Endothelial cell of umbilical vein (primary cell): ENCODE measurements at regions not wholly inside any gene's neighbourhood (a gene's known extent, or its start where the extent isn't known, plus 50 kb on each side); places are given as distances from the start of the nearest gene placed in this dataset.

ENCODE experiments used
- BruUV-seq: library from RNA; stranded (reverse); fragments of 400-500 nt; replicated peaks from 2 replicates; lab custom pipeline; 2021; lab: Mats Ljungman, UMichigan
- CTCF ChIA-PET: fragments of 300-600, 350-600 bp; sonication (Branson Sonifier 250); formaldehyde crosslinking; loops from one replicate; lab custom pipeline; 2021; ENCODE audit warnings: antibody characterized with exemption, inconsistent platforms; lab: Charles Lee
- POLR2A ChIA-PET: fragments of 300-600, 350-600 bp; sonication (Branson Sonifier 250); formaldehyde crosslinking; loops from one replicate; lab custom pipeline; 2021; ENCODE audit warnings: antibody characterized with exemption, inconsistent platforms; lab: Charles Lee
- DNase-seq: peaks from one replicate; pipeline ENCODE4 v3.0.0-alpha.2; 2011; ENCODE audit warnings: low read depth, low spot score
- FAIRE-seq: peaks from 2 replicates; lab custom pipeline; 2011; peaks lifted over from hg19 to GRCh38; lab: Jason Lieb, UNC
- H2AFZ ChIP-seq: 2 replicates; pipeline ENCODE4 v1.6.0; 2012; ENCODE audit warnings: low read depth, low read length, control low read depth, inconsistent platforms
- H3K27ac ChIP-seq: 2 replicates; pipeline ENCODE4 v1.5.1; 2011; ENCODE audit warnings: low read depth, mild to moderate bottlenecking, control low read depth, low read length, moderate library complexity; ENCODE audit not compliant: insufficient read depth
- H3K27me3 ChIP-seq, 2 experiments: 2 replicates each; pipeline versions ENCODE4 v1.6.0 to v1.6.1; 2011; ENCODE audit warnings: low read length in 2 of 2, mixed read lengths in 1 of 2; ENCODE audit not compliant: control insufficient read depth in 2 of 2, insufficient read depth in 2 of 2
- H3K36me3 ChIP-seq, 2 experiments: 2 replicates in 1 of 2; 3 replicates in 1 of 2; pipeline ENCODE4 v1.5.1; 2011; ENCODE audit warnings: low read length in 2 of 2, mild to moderate bottlenecking in 1 of 2, moderate library complexity in 1 of 2; ENCODE audit not compliant: control insufficient read depth in 2 of 2, insufficient read depth in 2 of 2; ENCODE audit errors: extremely low read depth in 1 of 2
- H3K4me1 ChIP-seq: 3 replicates; pipeline ENCODE4 v1.5.1; 2011; ENCODE audit warnings: mild to moderate bottlenecking, low read length; ENCODE audit not compliant: control insufficient read depth, insufficient read depth; ENCODE audit errors: extremely low read depth
- H3K4me2 ChIP-seq: 2 replicates; pipeline ENCODE4 v1.6.1; 2011; ENCODE audit warnings: low read length, control low read depth, mixed read lengths; ENCODE audit not compliant: insufficient read depth
- H3K4me3 ChIP-seq, 3 experiments: fragments of 200-600 bp in 1 of 3; sonication (generic), shearing (Covaris generic) in 1 of 3; replicated peaks in 1 of 3; 2 replicates each; pipeline ENCODE4 v1.5.1; 2011 to 2016; ENCODE audit warnings: control low read depth in 3 of 3, low read length in 3 of 3, mild to moderate bottlenecking in 2 of 3, inconsistent platforms in 1 of 3, low read depth in 1 of 3, moderate library complexity in 1 of 3; ENCODE audit not compliant: insufficient read depth in 1 of 3
- H3K79me2 ChIP-seq: 2 replicates; pipeline ENCODE4 v1.6.0; 2012; ENCODE audit warnings: low read length, inconsistent platforms; ENCODE audit not compliant: control insufficient read depth, insufficient read depth
- H3K9ac ChIP-seq: replicated peaks from 2 replicates; pipeline ENCODE3; 2011; ENCODE audit warnings: low read length, control low read depth; ENCODE audit not compliant: insufficient read depth; ENCODE audit errors: extremely low read depth
- H3K9me1 ChIP-seq: replicated peaks from 3 replicates; pipeline ENCODE4 v1.6.0; 2011; ENCODE audit warnings: mild to moderate bottlenecking, low read length; ENCODE audit not compliant: control insufficient read depth, insufficient read depth; ENCODE audit errors: extremely low read depth
- H3K9me3 ChIP-seq: replicated peaks from 2 replicates; pipeline ENCODE4 v1.5.1; 2012; ENCODE audit warnings: low read length, inconsistent platforms; ENCODE audit not compliant: control insufficient read depth, insufficient read depth
- H4K20me1 ChIP-seq: replicated peaks from 2 replicates; pipeline ENCODE3; 2011; ENCODE audit warnings: mild to moderate bottlenecking, low read length; ENCODE audit not compliant: control insufficient read depth, insufficient read depth; ENCODE audit errors: extremely low read depth
- FOS ChIP-seq: IDR thresholded peaks from 2 replicates; pipeline ENCODE4 v1.6.1; 2011; ENCODE audit warnings: mild to moderate bottlenecking, low read length, moderate library complexity, borderline replicate concordance; ENCODE audit not compliant: insufficient read depth
- GATA2 ChIP-seq: IDR thresholded peaks from 2 replicates; pipeline ENCODE4 v1.7.0; 2011; ENCODE audit warnings: low read depth, mild to moderate bottlenecking, moderate library complexity, mixed read lengths, low read length; ENCODE audit not compliant: insufficient read length, insufficient read depth
- MYC ChIP-seq: IDR thresholded peaks from one replicate; pipeline ENCODE4 v1.6.1; 2011; ENCODE audit warnings: mild to moderate bottlenecking, low read depth, low read length
- POLR2A ChIP-seq: IDR thresholded peaks from 2 replicates; pipeline ENCODE4 v1.6.1; 2012; ENCODE audit warnings: low read depth, mild to moderate bottlenecking, control low read depth, low read length
- dilution Hi-C: fragments of 300-500 bp; cut with MboI; formaldehyde crosslinking; loops from one replicate; pipeline ENCODE4 v1.15.0; 2019; ENCODE audit warnings: low sequenced_read_pairs; ENCODE audit not compliant: extremely low pct_ligation_motif_present
- intact Hi-C: fragments of 100-400 bp; cut with micrococcal nuclease; formaldehyde crosslinking; loops from one replicate; pipeline ENCODE4 v1.10.0; 2022
- TF ChIP-seq, protein P1 (sequence below), 2 donors: IDR thresholded peaks; 1 replicate in 1 of 2; 2 replicates in 1 of 2; pipeline ENCODE4 v1.5.1; 2011; ENCODE audit warnings: low read length in 2 of 2, mild to moderate bottlenecking in 2 of 2, moderate library complexity in 2 of 2, control low read depth in 1 of 2, inconsistent platforms in 1 of 2, low read depth in 1 of 2; ENCODE audit not compliant: insufficient read depth in 1 of 2; ENCODE audit errors: extremely low read depth in 1 of 2

DNA sequence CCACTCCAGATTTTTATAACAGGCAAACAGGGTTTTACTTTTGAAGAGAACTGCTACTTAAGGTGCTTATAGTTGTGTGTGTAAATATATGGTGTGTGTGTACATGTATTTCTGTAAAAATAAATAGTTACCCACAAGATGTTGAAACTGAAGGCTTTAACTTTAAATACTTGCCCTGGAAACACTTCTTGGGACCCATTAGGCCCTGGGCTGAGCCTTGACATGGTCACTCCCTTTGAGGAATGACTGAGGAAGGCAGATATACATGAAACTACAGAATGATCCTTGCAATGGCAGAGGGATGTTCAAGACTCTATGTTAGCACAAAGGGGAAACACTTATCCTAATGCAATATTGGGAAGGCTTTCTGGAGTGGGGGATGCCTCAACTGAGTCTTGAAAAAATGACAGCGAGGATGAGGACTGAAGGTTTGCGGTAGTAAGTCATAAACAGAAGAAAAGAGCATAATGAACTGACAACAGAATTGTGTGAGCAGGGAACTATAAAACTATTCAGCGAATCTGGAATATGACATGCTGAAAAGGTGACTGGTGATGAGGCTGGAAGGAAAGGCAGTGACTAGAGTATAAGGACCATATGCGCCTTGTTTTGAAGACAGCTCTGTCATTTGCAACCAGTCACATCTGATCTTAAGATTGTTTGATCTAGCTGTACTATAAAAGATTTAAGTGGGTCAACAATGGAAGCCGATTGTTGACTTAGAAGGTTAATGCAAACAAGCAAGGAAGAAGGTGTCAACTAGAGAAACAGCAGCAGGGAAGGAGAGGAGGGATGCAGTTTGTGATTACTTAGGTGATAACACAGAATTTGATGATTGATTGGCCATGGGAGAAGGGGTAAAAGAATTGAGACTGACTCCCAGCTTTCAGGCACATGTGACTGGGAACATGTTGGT lies 64.4 kb upstream of the COL21A1 start:
- no peak for DNase-seq
- Histone ChIP-seq H3K27ac (no peak overlapping the region), H4K20me1 (no peaks in the 10 kb centered on the region), H3K9ac (no peak overlapping the region), H3K4me1 (no peaks in the 10 kb centered on the region), H3K4me2 (no peak overlapping the region), H3K9me3 (no peaks in the 10 kb centered on the region), H3K4me3 (no peak overlapping the region), H3K79me2 (no peaks in the 10 kb centered on the region), H3K36me3 (no peaks in the 10 kb centered on the region), H2AFZ (no peak overlapping the region), H3K27me3 (no peaks in the 10 kb centered on the region), H3K9me1 (no peaks in the 10 kb centered on the region)
- no peak for FAIRE-seq
- TF ChIP-seq GATA2 (no peak), MYC (no peak), POLR2A (no peak), FOS (no peak)
- TF ChIP-seq, protein P1, sequence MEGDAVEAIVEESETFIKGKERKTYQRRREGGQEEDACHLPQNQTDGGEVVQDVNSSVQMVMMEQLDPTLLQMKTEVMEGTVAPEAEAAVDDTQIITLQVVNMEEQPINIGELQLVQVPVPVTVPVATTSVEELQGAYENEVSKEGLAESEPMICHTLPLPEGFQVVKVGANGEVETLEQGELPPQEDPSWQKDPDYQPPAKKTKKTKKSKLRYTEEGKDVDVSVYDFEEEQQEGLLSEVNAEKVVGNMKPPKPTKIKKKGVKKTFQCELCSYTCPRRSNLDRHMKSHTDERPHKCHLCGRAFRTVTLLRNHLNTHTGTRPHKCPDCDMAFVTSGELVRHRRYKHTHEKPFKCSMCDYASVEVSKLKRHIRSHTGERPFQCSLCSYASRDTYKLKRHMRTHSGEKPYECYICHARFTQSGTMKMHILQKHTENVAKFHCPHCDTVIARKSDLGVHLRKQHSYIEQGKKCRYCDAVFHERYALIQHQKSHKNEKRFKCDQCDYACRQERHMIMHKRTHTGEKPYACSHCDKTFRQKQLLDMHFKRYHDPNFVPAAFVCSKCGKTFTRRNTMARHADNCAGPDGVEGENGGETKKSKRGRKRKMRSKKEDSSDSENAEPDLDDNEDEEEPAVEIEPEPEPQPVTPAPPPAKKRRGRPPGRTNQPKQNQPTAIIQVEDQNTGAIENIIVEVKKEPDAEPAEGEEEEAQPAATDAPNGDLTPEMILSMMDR (IDR thresholded peaks at IDR 0.05; ENCODE audit: extremely low read depth in 1 of 2, insufficient read depth in 1 of 2, low read depth in 1 of 2, low read length in 2 of 2) = no peak
- CTCF ChIA-PET = interaction anchor here (1.1 to 4.7 kb wide), 2 partner anchors 12 to 283 kb away, joined by 3 to 110 read pairs; no protein-coding TSS in a partner anchor
- intact Hi-C loops (no loop called here), dilution Hi-C loops (no loop called here)
- BruUV-seq = no TSS peak
- POLR2A ChIA-PET = no interaction called here
